Hepatocyte (in vitro differentiated cells): ENCODE measurements at regions not wholly inside any gene's neighbourhood (a gene's known extent, or its start where the extent isn't known, plus 50 kb on each side); places are given as distances from the start of the nearest gene placed in this dataset.

ENCODE experiments used
- EZH2phosphoT487 ChIP-seq: fragments of 200-600 bp; sonication (generic); IDR thresholded peaks from one replicate; pipeline ENCODE4 v1.6.1; 2018; ENCODE audit warnings: antibody characterized with exemption, mild to moderate bottlenecking, low read depth, moderate library complexity; ENCODE audit not compliant: unreplicated experiment, severe bottlenecking
- TF ChIP-seq, protein P1 (sequence below): fragments of 200-600 bp; sonication (generic); IDR thresholded peaks from 2 replicates; pipeline ENCODE4 v1.5.1; 2016; ENCODE audit warnings: antibody characterized with exemption, mild to moderate bottlenecking; ENCODE audit not compliant: poor library complexity

- TF ChIP-seq, protein P1, sequence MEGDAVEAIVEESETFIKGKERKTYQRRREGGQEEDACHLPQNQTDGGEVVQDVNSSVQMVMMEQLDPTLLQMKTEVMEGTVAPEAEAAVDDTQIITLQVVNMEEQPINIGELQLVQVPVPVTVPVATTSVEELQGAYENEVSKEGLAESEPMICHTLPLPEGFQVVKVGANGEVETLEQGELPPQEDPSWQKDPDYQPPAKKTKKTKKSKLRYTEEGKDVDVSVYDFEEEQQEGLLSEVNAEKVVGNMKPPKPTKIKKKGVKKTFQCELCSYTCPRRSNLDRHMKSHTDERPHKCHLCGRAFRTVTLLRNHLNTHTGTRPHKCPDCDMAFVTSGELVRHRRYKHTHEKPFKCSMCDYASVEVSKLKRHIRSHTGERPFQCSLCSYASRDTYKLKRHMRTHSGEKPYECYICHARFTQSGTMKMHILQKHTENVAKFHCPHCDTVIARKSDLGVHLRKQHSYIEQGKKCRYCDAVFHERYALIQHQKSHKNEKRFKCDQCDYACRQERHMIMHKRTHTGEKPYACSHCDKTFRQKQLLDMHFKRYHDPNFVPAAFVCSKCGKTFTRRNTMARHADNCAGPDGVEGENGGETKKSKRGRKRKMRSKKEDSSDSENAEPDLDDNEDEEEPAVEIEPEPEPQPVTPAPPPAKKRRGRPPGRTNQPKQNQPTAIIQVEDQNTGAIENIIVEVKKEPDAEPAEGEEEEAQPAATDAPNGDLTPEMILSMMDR = no peak
- TF ChIP-seq EZH2phosphoT487 = no peak
Observed at GRCh38 chr12:58025431-58025830, 84.1 kb downstream of the ATP23 start.
